Activated CD4-positive, alpha-beta T cell treated with anti-CD3 and anti-CD28 coated beads, Interleukin-2, amount 50 U/mL, for 16 hours (primary cell): ENCODE measurements at regions not wholly inside any gene's neighbourhood (a gene's known extent, or its start where the extent isn't known, plus 50 kb on each side); places are given as distances from the start of the nearest gene placed in this dataset.

ENCODE experiments used
- DNase-seq: peaks from one replicate; pipeline ENCODE4 v3.0.0-alpha.2; 2020

GRCh38 chr10:20963721-20964595, 66.8 kb upstream of the NEBL start:
- DNase-seq: no peak

- DNase-seq: no peak
Measured at GRCh38 chr10:20963056-20963455, 65.9 kb upstream of the NEBL start.

- no peak for DNase-seq
Measured at GRCh38 chr10:20962165-20962564, 65.1 kb upstream of the NEBL start.

GRCh38 chr10:20959242-20959641, 62.1 kb upstream of the NEBL start:
- DNase-seq: no peak

GRCh38 chr10:20958764-20959163, 61.7 kb upstream of the NEBL start:
- DNase-seq: no peak

- DNase-seq: no peak
Measured at GRCh38 chr10:20958225-20958624, 61.1 kb upstream of the NEBL start.

- no peak for DNase-seq
Measured at GRCh38 chr10:20957744-20958143, 60.6 kb upstream of the NEBL start.

- DNase-seq: no peak
Measured at GRCh38 chr10:20956843-20957242, 59.7 kb upstream of the NEBL start.

- DNase-seq: no peak
Measured at GRCh38 chr10:20955355-20955893, 58.3 kb upstream of the NEBL start.

GRCh38 chr10:20954519-20954918, 57.4 kb upstream of the NEBL start:
- no peak for DNase-seq

- no peak for DNase-seq
Measured at GRCh38 chr10:20953120-20953519, 56.0 kb upstream of the NEBL start.

- DNase-seq: no peak
Measured at GRCh38 chr10:20949967-20950366, 52.9 kb upstream of the NEBL start.

GRCh38 chr10:20948686-20949327, 51.7 kb upstream of the NEBL start:
- DNase-seq: no peak
